Suppressor macrophage (primary cell): ENCODE measurements at regions not wholly inside any gene's neighbourhood (a gene's known extent, or its start where the extent isn't known, plus 50 kb on each side); places are given as distances from the start of the nearest gene placed in this dataset.
"Not testable (repeated sequence)": the region's sequence is repeated elsewhere in the genome, so short reads cannot be mapped to it uniquely, and the experiment has no call there.

Experiments
- DNase-seq, 4 experiments: peaks; one replicate each; pipeline ENCODE4 v3.0.0-alpha.2; 2020 to 2022

- DNase-seq: no peak
These were observed 176.4 kb downstream of the ACTR3 start for GRCh38 chr2:114066186-114066747.

- peak in 2 of 4 experiments; percentile 3 to 4 for DNase-seq
These were observed 178.5 kb downstream of the ACTR3 start for GRCh38 chr2:114068438-114068837.

GRCh38 chr2:114076961-114077360 is 187.1 kb downstream of the ACTR3 start:
- no peak for DNase-seq

GRCh38 chr2:114079366-114080004 is 189.6 kb downstream of the ACTR3 start:
- no peak for DNase-seq

- DNase-seq: no peak
These were observed 193.0 kb downstream of the ACTR3 start for GRCh38 chr2:114082731-114083433.

- no peak for DNase-seq
These were observed 194.0 kb downstream of the ACTR3 start for GRCh38 chr2:114083717-114084387.

GRCh38 chr2:114085238-114085637 is 195.3 kb downstream of the ACTR3 start:
- no peak for DNase-seq

GRCh38 chr2:114085992-114086391 is 196.1 kb downstream of the ACTR3 start:
- no peak for DNase-seq

GRCh38 chr2:114089636-114090319 is 199.9 kb downstream of the ACTR3 start:
- no peak for DNase-seq

GRCh38 chr2:114091010-114091409 is 201.1 kb downstream of the ACTR3 start:
- DNase-seq: no peak

- no peak for DNase-seq
These were observed 218.4 kb downstream of the ACTR3 start for GRCh38 chr2:114108249-114108648.

GRCh38 chr2:114108824-114109416 is 219.0 kb downstream of the ACTR3 start:
- no peak for DNase-seq

- DNase-seq: peak in 1 of 4 experiments; percentile 1
These were observed 221.4 kb downstream of the ACTR3 start for GRCh38 chr2:114111329-114111728.

GRCh38 chr2:114113518-114113917 is 223.6 kb downstream of the ACTR3 start:
- DNase-seq: no peak

- no peak for DNase-seq
These were observed 228.2 kb downstream of the ACTR3 start for GRCh38 chr2:114118088-114118487.

- no peak for DNase-seq
These were observed 230.0 kb downstream of the ACTR3 start for GRCh38 chr2:114119862-114120261.

- DNase-seq: no peak
These were observed 233.0 kb downstream of the ACTR3 start for GRCh38 chr2:114122930-114123329.

GRCh38 chr2:114123925-114124324 is 234.0 kb downstream of the ACTR3 start:
- DNase-seq: no peak

GRCh38 chr2:114127372-114127771 is 237.5 kb downstream of the ACTR3 start:
- no peak for DNase-seq

GRCh38 chr2:114128263-114128662 is 238.4 kb downstream of the ACTR3 start:
- no peak for DNase-seq

- DNase-seq: no peak
These were observed 238.8 kb downstream of the ACTR3 start for GRCh38 chr2:114128725-114129124.

GRCh38 chr2:114132050-114132449 is 242.2 kb downstream of the ACTR3 start:
- DNase-seq: not testable (repeated sequence)
